AG10803 (cell line): ENCODE measurements at regions not wholly inside any gene's neighbourhood (a gene's known extent, or its start where the extent isn't known, plus 50 kb on each side); places are given as distances from the start of the nearest gene placed in this dataset.

Experiments used
- DNase-seq: peaks from one replicate; pipeline ENCODE4 v3.0.0; 2010; ENCODE audit warnings: low read depth
- H3K4me3 ChIP-seq: 2 replicates; pipeline ENCODE4 v1.5.1; 2011; ENCODE audit warnings: mild to moderate bottlenecking, low read length, control low read depth
- TF ChIP-seq, protein P1 (sequence below): conservative IDR thresholded peaks from 2 replicates; pipeline ENCODE4 v1.5.1; 2011; ENCODE audit warnings: mild to moderate bottlenecking, low read length, control low read depth, inconsistent platforms

GRCh38 chr6:27630727-27631608 lies 158.1 kb upstream of the ZNF184 start:
- TF ChIP-seq, protein P1, sequence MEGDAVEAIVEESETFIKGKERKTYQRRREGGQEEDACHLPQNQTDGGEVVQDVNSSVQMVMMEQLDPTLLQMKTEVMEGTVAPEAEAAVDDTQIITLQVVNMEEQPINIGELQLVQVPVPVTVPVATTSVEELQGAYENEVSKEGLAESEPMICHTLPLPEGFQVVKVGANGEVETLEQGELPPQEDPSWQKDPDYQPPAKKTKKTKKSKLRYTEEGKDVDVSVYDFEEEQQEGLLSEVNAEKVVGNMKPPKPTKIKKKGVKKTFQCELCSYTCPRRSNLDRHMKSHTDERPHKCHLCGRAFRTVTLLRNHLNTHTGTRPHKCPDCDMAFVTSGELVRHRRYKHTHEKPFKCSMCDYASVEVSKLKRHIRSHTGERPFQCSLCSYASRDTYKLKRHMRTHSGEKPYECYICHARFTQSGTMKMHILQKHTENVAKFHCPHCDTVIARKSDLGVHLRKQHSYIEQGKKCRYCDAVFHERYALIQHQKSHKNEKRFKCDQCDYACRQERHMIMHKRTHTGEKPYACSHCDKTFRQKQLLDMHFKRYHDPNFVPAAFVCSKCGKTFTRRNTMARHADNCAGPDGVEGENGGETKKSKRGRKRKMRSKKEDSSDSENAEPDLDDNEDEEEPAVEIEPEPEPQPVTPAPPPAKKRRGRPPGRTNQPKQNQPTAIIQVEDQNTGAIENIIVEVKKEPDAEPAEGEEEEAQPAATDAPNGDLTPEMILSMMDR: no peak
- H3K4me3 ChIP-seq: peak overlapping the region; percentile 22; the same call in 1 of the 2 replicates
- no peak for DNase-seq

GRCh38 chr6:27624694-27625262 lies 151.9 kb upstream of the ZNF184 start:
- TF ChIP-seq, protein P1: no peak

DNA sequence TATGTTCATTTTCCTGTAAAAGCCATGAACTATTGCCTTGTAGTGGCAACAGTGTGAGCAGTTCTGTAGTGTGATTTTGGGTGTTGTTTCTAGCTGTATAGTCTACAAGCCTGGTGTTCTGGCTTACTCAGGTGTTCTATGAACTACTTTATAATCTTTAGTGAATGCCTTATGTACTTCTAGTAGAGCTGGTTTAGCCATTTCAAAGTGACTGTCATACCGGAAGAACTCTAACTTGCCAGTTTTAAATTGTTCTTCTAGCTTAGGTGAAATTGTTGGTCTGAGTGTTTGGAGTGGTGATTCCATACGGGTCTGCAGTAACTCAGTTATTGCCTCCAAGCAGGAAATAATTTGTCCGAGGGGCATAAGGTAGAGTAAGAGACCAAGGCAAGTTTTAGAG lies 150.2 kb upstream of the ZNF184 start:
- DNase-seq: no peak
- no peak overlapping the region for H3K4me3 ChIP-seq
- TF ChIP-seq, protein P1: no peak

More at GRCh38 chr6:27624694-27625262, 151.9 kb upstream of the ZNF184 start:
- no peak for DNase-seq
- H3K4me3 ChIP-seq: no peak overlapping the region

- H3K4me3 ChIP-seq: no peak overlapping the region
- no peak for DNase-seq
- TF ChIP-seq, protein P1: no peak
These were observed 146.5 kb upstream of the ZNF184 start for GRCh38 chr6:27619436-27619835.

DNA sequence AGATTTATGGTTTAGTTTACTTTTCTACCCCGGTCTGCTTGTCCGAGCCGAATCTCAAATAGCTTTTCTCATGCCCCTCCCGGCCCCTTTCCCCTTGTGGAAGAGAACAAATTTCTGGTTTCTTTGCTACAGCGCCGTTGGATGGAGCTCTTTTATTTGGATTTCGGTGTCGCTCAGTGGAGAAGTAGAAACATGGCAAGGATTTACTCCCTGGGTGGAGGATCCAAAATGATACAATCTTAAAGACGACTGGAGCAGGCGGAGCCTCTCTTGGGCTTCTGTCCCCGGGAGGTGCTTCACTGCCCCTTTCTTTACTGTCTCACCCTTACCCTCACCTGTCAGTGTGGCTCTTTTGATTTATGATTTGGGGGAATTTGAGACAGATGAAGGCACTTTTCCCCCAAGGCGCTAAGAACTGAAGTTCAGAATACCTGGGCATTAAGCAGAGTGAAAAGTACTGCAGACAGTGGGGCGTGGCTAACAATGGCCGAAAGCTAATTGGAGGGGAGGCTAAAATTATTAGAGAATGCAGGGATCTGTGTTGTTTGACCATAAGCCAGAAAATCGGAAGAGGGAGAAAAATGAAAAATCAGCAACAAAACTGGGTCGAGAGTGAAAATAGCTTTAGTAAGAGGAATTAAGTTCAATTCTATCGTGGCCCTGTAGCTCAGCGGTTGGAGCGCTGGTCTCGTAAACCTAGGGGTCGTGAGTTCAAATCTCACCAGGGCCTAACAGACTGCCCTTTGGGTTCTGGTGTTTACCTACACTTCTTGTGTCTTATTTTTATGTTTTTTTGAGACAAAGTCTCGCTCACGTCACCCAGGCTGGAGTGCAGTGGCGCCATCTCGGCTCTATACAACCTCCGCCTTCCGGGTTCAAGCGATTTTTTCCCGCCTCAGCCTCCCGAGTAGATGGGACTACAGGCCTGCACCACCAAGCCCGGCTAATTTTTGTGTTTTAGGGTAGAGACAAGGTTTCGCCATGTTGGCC lies 145.1 kb upstream of the ZNF184 start:
- DNase-seq: peak; percentile 24
- peak overlapping the region; percentile 63 for H3K4me3 ChIP-seq
- TF ChIP-seq, protein P1: no peak

DNA sequence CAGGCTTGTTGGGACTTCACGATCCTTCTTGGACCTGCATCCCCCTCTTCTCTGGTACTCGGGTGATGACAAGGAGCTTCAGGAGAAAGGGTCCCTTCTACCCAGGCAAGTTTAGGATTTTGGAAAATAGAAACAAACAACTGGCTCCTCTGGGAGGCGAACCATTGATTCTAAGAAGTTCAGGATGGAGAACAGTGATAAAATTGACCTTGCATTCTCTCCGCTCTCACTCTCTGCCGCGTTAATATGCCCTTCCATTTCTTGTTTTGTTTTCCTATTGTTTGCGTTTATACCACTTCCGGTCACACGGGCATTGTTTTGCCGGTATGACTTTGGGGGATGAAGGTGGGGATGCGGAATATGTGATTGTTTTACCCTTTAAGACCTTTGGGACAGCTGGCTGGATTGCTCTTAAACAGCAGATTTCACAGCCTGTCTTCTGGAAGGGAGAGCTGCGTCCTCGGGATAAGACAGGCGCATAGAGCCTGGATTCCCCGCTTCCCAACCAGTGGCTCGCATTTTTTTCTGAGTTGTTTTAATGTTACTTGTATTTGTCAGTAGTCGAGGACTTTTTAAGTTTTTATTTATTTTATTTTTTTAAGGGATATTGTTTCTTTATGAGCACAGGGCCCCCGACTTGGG lies 144.3 kb upstream of the ZNF184 start:
- peak; percentile 18 for DNase-seq
- TF ChIP-seq, protein P1: no peak
- H3K4me3 ChIP-seq: peak overlapping the region; percentile 63
